ENCODE measurements at regions not wholly inside any gene's neighbourhood (a gene's known extent, or its start where the extent isn't known, plus 50 kb on each side); places are given as distances from the start of the nearest gene placed in this dataset.

DNA sequence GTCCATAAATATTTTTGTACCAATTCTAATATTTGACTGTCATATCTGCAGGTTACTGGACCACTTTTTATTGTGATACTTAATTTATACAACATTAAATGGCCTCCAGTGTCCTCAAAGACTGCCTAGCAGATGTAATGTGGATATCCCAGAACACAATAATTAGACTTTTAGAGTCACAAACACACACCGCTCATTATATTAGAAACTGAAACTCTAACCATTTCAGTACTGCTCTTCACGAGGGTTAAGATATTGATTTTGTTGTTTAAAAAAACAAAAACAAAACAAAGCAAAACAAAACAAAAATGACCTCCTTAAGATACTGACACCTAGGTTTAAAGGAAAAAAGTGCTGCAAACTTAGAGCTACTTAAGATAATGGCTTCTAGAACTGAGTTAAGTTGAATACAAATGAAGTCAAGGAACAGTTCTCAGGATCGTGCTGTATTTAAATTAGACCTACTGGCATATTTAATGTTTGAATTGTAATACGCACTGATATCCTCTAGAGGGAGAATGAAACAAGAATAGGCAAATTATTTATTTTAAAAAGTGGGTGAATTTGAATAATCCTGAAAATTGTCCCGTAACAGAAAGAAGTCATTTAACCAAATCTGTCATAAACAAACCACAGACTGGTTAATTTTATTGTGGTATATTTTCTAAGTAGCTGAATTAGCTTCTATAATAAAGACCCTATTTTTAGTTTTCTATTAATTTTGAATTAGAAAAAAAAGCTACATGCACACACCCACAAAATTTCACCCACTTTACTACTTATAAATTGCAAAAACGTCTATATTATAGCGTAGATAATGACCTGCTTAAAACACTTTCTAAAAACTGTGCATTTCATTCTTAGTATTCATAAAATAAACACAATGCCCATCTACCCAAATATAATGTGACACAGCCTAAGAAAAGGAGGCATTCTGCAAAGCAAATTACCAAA, 395.2 kb upstream of the DCN start:
- TF ChIP-seq GATA2 (IDR thresholded peaks at IDR 0.05; ENCODE audit: low read depth, low read length) = no peak
- TF ChIP-seq GATA3 (IDR thresholded peaks at IDR 0.05; ENCODE audit: low read depth, low read length) = no peak
